ENCODE measurements at regions not wholly inside any gene's neighbourhood (a gene's known extent, or its start where the extent isn't known, plus 50 kb on each side); places are given as distances from the start of the nearest gene placed in this dataset.

- ChIA-PET POLR2A (ENCODE audit: unreplicated experiment) (no interaction called here), CTCF (no interaction called here)
- Histone ChIP-seq H3K4me3 (no peak overlapping the region), H3K79me2 (ENCODE audit: low read depth) (no peaks in the 10 kb centered on the region), H3K27me3 (ENCODE audit: insufficient read depth, low read depth) (no peaks in the 10 kb centered on the region), H4K20me1 (ENCODE audit: insufficient read depth) (no peaks in the 10 kb centered on the region), H3K9me3 (ENCODE audit: insufficient read depth, low read depth) (no peaks in the 10 kb centered on the region), H3K4me2 (no peak overlapping the region), H3K9me2 (ENCODE audit: insufficient read depth) (no peaks in the 10 kb centered on the region), H3K36me3 (ENCODE audit: low read depth) (no peaks in the 10 kb centered on the region), H3K4me1 (replicated peaks; ENCODE audit: insufficient read depth) (no peaks in the 10 kb centered on the region), H2AFZ (no peak overlapping the region), H3F3A (ENCODE audit: insufficient read depth, low read depth) (no peaks in the 10 kb centered on the region), H3K27ac (no peak overlapping the region)
- TF ChIP-seq CTCF (conservative IDR thresholded peaks at IDR 0.05) = no peak
- TF ChIP-seq EZH2 (IDR thresholded peaks at IDR 0.05; ENCODE audit: low read depth) = no peak
- DNase-seq = peak in 1 of 2 experiments; percentile 16
- intact Hi-C loops (cut with micrococcal nuclease; ENCODE audit: unreplicated experiment) = loop anchor here (2.0 kb wide), 1 partner anchor 369 kb away; the partner anchor contains the start of gene ABTB2
- BruUV-seq (replicated peaks) = no TSS peak
These were observed 62.1 kb upstream of the CAPRIN1 start for GRCh38 chr11:33989461-33989860.

DNA sequence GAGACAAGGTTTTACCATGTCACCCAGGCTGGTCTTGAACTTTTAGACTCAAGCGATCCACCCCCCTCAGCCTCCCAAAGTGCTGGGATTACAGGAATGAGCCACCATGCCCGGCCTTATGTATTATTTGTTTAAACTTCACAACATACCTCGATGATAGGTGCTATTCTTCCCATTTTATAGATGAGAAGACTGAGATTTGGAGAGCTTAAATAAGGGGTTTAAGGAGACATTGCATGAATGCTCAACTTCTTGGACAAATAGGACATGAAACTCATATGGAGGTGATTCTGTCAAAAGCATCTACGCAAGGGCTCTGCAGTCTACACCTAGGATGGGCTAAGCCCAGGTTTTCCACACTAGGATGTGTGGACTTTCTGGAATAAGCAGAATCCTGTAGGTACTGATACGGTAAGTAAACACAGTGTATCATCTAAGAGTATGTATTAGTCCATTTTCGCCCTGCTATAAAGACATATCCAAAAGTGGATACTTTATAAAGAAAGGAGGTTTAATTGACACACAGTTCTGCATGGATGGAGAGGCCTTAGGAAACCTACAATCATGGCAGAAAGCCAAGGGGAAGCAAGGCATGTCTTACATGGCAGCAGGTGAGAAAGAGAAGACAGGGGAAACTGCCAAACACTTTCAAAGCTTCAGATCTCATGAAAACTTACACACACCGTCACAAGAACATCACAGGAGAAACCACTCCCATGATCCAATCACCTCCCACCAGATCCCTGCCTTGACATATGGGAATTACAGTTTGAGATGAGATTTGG is 62.8 kb upstream of the CAPRIN1 start:
- Histone ChIP-seq H3K79me2 (ENCODE audit: low read depth) (no peaks in the 10 kb centered on the region), H3K27me3 (ENCODE audit: insufficient read depth, low read depth) (no peaks in the 10 kb centered on the region), H3K27ac (no peak overlapping the region), H3K4me3 (no peak overlapping the region), H4K20me1 (ENCODE audit: insufficient read depth) (no peaks in the 10 kb centered on the region), H3K4me1 (replicated peaks; ENCODE audit: insufficient read depth) (no peaks in the 10 kb centered on the region), H3K4me2 (no peak overlapping the region), H2AFZ (no peak overlapping the region), H3F3A (ENCODE audit: insufficient read depth, low read depth) (no peaks in the 10 kb centered on the region), H3K9me2 (ENCODE audit: insufficient read depth) (no peaks in the 10 kb centered on the region), H3K9me3 (ENCODE audit: insufficient read depth, low read depth) (no peaks in the 10 kb centered on the region), H3K36me3 (ENCODE audit: low read depth) (no peaks in the 10 kb centered on the region)
- intact Hi-C loops (cut with micrococcal nuclease; ENCODE audit: unreplicated experiment) = loop anchor here (1.0 to 2.0 kb wide), 3 partner anchors 131 to 370 kb away; partner anchors contain the start of gene ABTB2
- TF ChIP-seq EZH2 (IDR thresholded peaks at IDR 0.05; ENCODE audit: low read depth) = no peak
- TF ChIP-seq CTCF (conservative IDR thresholded peaks at IDR 0.05) = no peak
- CTCF ChIA-PET = interaction anchor here (0.5 to 1.9 kb wide), 8 partner anchors 18 to 246 kb away, joined by 3 to 13 read pairs (median 6); no protein-coding TSS in a partner anchor
- POLR2A ChIA-PET (ENCODE audit: unreplicated experiment) = interaction anchor here (0.6 kb wide), 1 partner anchor 56 kb away, joined by 4 read pairs; no protein-coding TSS in a partner anchor
- BruUV-seq (replicated peaks) = no TSS peak
- peak in 1 of 2 experiments; percentile 34 for DNase-seq

- intact Hi-C loops (cut with micrococcal nuclease; ENCODE audit: unreplicated experiment) = loop anchor here (1.0 to 2.0 kb wide), 3 partner anchors 131 to 371 kb away; partner anchors contain the start of gene ABTB2
- H3K9me2 ChIP-seq (ENCODE audit: insufficient read depth) = no peaks in the 10 kb centered on the region
- no peak overlapping the region for H3K4me2 ChIP-seq
- DNase-seq = peak; percentile 67 to 76
- H4K20me1 ChIP-seq (ENCODE audit: insufficient read depth) = no peaks in the 10 kb centered on the region
- ChIA-PET POLR2A (ENCODE audit: unreplicated experiment) (interaction anchor here (0.6 to 0.7 kb wide), 2 partner anchors 33 to 57 kb away, joined by 4 to 7 read pairs; no protein-coding TSS in a partner anchor), CTCF (interaction anchor here (0.5 to 1.9 kb wide), 25 partner anchors 9 to 1655 kb away, joined by 3 to 13 read pairs (median 6); no protein-coding TSS in a partner anchor)
- no TSS peak for BruUV-seq (replicated peaks)
- H2AFZ ChIP-seq = no peak overlapping the region
- H3K79me2 ChIP-seq (ENCODE audit: low read depth) = no peaks in the 10 kb centered on the region
- H3K9me3 ChIP-seq (ENCODE audit: insufficient read depth, low read depth) = no peaks in the 10 kb centered on the region
- H3K27me3 ChIP-seq (ENCODE audit: insufficient read depth, low read depth) = no peaks in the 10 kb centered on the region
- no peaks in the 10 kb centered on the region for H3K4me1 ChIP-seq (replicated peaks; ENCODE audit: insufficient read depth)
- no peaks in the 10 kb centered on the region for H3K36me3 ChIP-seq (ENCODE audit: low read depth)
- no peak overlapping the region for H3K27ac ChIP-seq
- no peak overlapping the region for H3K4me3 ChIP-seq
- H3F3A ChIP-seq (ENCODE audit: insufficient read depth, low read depth) = 0 out of 2 replicates have a peak, but pooled peaks cover 2% of the 10 kb centered on the region
- TF ChIP-seq EZH2 (IDR thresholded peaks at IDR 0.05; ENCODE audit: low read depth) = no peak
- peak; percentile 96 for TF ChIP-seq CTCF (conservative IDR thresholded peaks at IDR 0.05)
These were observed 63.5 kb upstream of the CAPRIN1 start for GRCh38 chr11:33987975-33988580.
